Astrocyte of the spinal cord (primary cell): ENCODE measurements at regions not wholly inside any gene's neighbourhood (a gene's known extent, or its start where the extent isn't known, plus 50 kb on each side); places are given as distances from the start of the nearest gene placed in this dataset.

Experiments used
- DNase-seq: peaks from one replicate; pipeline ENCODE4 v3.0.0; 2011; ENCODE audit warnings: low read depth, low spot score
- H3K4me3 ChIP-seq: 2 replicates; pipeline ENCODE4 v1.5.1; 2011; ENCODE audit warnings: low read depth, mild to moderate bottlenecking, low read length, moderate library complexity
- CTCF ChIP-seq: IDR thresholded peaks from 2 replicates; pipeline ENCODE4 v1.5.1; 2012; ENCODE audit warnings: low read depth, mild to moderate bottlenecking, low read length, inconsistent platforms
- in situ Hi-C: cut with HindIII; loops from 2 replicates; pipeline ENCODE4 v1.10.0; 2017; ENCODE audit warnings: low sequenced_read_pairs

GRCh38 chr13:109868578-109869311, 82.4 kb upstream of the IRS2 start:
- H3K4me3 ChIP-seq = no peak overlapping the region
- DNase-seq = no peak
- in situ Hi-C loops = no loop called here
- no peak for TF ChIP-seq CTCF

DNA sequence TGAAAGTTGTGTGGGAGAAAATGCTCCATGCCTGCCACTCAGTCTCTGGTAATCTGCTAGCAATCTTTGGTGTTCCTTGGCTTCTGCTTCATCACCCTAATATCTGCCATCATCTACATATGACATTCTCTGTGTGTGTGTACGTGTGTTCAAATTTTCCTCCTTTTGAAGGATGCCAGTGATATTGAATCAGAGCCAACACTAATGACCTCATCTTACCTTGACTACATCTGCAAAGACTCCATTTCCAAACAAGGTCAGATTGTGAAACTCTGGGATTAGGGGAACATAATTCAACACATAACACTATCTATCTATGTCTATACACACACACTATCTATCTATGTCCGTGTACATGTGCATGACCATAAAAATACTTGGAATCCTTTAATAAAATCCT, 81.4 kb upstream of the IRS2 start:
- no peak for DNase-seq
- H3K4me3 ChIP-seq = no peak overlapping the region
- in situ Hi-C loops = no loop called here
- no peak for TF ChIP-seq CTCF

GRCh38 chr13:109862627-109863026, 76.2 kb upstream of the IRS2 start:
- H3K4me3 ChIP-seq = no peak overlapping the region
- peak; percentile 52 for DNase-seq
- in situ Hi-C loops = no loop called here
- no peak for TF ChIP-seq CTCF

GRCh38 chr13:109859898-109860297, 73.5 kb upstream of the IRS2 start:
- TF ChIP-seq CTCF = no peak
- in situ Hi-C loops = no loop called here
- DNase-seq = no peak
- H3K4me3 ChIP-seq = no peak overlapping the region

DNA sequence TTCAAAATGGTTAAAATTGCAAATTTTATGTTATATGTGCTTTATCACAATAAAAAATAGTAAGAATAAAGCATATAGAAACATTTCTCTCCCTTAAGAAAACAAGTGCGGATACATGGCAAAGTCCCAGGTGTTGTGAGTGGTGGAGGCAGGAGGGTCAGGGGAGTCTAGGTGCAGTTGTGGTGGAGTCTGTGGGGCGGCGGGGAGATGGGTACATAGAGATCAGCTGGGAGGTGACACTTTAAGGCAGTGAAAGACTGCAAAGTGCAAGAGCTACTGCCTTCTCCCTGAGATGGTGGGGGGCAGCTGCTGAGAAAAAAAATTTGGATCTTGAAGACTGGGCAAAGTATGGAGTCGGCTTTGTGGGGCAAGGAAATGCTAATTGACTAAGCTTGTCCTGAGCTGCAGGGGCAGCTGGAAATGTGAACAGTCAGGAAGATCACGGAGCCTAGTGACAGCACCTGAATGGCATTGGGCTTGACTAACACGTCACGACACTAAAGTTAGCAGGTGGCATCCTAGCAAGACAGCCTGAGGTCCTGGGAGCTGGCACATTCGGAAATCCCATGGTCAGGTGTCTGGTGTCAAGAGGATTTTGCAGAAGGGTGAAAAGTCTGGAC, 72.9 kb upstream of the IRS2 start:
- no peak overlapping the region for H3K4me3 ChIP-seq
- TF ChIP-seq CTCF = no peak
- in situ Hi-C loops = no loop called here
- DNase-seq = no peak

GRCh38 chr13:109858319-109858718, 71.9 kb upstream of the IRS2 start:
- in situ Hi-C loops = no loop called here
- TF ChIP-seq CTCF = no peak
- DNase-seq = no peak
- H3K4me3 ChIP-seq = no peak overlapping the region
